Urinary bladder (tissue), 3 donors: ENCODE measurements at regions not wholly inside any gene's neighbourhood (a gene's known extent, or its start where the extent isn't known, plus 50 kb on each side); places are given as distances from the start of the nearest gene placed in this dataset.
A peak's percentile ranks its signal among the peaks of the same experiment; 100 is the strongest.

ENCODE experiments used
- DNase-seq: peaks from one replicate; pipeline ENCODE4 v3.0.0-alpha.2; 2015; ENCODE audit errors: extremely low spot score
- H3K27ac ChIP-seq: one replicate; pipeline ENCODE4 v1.5.1; 2013; ENCODE audit warnings: low read depth, mild to moderate bottlenecking, moderate library complexity
- H3K36me3 ChIP-seq: one replicate; pipeline ENCODE4 v1.6.1; 2013; ENCODE audit warnings: mild to moderate bottlenecking, moderate library complexity; ENCODE audit not compliant: insufficient read depth
- H3K4me1 ChIP-seq: one replicate; pipeline ENCODE4 v1.6.1; 2013; ENCODE audit warnings: mild to moderate bottlenecking, moderate library complexity; ENCODE audit not compliant: insufficient read depth
- H3K4me3 ChIP-seq: one replicate; pipeline ENCODE4 v1.5.1; 2013; ENCODE audit warnings: low read depth, low read length
- WGBS: extraction: QIAGEN DNeasy Blood & Tissue Kit; methylation state at CpG from one replicate; pipeline ENCODE4 v1.1.7; 2013; 5-methylcytosine and 5-hydroxymethylcytosine counted together
- donor health status: healthy with polysubstance abuse.
- donor health status: healthy.

DNA sequence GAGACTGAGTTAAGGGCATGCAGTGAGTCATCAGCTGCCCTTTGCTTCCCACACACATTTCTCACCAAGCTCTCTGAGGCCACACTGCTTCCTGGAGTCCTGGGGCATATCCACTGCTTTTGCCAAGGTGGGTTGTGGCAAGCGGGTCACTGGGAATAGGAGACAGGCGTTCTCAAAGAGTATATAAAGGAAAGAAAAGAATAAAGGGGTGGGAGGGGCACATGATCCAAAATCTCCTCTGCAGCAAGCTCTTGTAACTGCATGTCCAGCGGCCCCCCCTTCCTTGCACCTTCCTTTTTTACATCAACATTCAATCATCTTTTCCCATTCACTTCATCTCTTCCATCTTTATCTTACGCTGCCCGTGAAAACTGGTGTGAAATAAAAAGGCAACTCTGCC lies 259.1 kb upstream of the RPL38 start:
- H3K4me1 ChIP-seq = no peaks in the 10 kb centered on the region
- H3K36me3 ChIP-seq = no peaks in the 10 kb centered on the region
- H3K27ac ChIP-seq = no peak overlapping the region
- 81% methylated on average over 5 of the region's 5 CpGs for WGBS
- no peak overlapping the region for H3K4me3 ChIP-seq
- DNase-seq = no peak

DNA sequence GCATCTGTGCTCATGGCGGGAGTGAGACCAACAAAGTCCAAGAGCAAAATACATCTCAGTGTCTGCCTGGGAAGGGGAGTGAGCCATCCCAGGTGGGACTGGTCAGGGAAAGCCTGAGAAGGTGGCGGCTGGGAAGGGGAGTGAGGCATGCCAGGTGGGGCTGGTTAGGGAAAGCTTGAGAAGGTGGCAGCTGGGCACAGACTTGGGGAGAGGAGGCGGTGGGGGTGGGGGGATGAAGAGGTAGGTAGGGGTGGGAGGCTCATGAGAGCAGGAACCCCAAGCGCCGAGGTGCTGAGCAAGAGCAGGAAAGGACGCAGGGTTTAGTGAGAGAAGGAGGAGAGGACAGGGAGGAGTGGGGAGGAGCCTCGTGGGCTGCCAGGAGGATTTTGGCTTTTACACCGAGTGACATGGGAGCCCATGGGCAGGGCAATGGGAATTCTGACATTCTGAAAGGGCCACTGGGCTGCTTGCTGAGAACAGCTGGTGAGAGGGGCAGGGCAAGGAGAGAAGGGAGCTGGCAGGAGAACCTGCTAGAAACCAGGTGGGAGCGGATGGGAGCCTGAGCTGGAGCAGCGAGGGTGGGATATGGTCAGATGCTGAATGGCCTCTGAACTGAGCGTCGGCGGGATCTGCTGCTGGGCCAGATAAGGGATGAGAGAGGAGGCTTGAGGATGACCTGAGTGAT lies 256.1 kb upstream of the RPL38 start:
- H3K36me3 ChIP-seq = no peaks in the 10 kb centered on the region
- peaks cover 2% of the 10 kb centered on the region for H3K4me1 ChIP-seq
- no peak overlapping the region for H3K27ac ChIP-seq
- no peak for DNase-seq
- WGBS = 85% methylated on average over 13 of the region's 13 CpGs
- H3K4me3 ChIP-seq = no peak overlapping the region

DNA sequence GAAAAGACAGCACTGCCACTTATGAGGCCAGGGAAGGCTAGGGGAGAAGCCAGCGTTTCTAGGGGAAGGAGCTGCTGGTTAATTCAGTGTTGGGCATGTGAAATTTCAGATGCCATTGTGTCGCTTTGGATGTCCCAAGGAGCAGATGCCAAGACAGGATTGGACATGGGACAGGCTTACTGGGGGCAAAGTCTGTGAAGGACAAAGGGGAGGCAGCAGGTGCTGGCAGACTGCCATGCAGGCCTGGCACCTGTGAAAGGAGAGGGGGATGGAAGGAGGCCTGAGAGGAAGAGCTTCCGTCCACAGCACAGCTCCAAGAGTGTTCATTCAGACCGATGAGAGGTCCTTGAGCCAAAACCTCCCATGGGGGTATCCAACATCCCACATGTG lies 255.5 kb upstream of the RPL38 start:
- Histone ChIP-seq H3K4me3 (no peak overlapping the region), H3K27ac (no peak overlapping the region), H3K4me1 (peaks cover 2% of the 10 kb centered on the region), H3K36me3 (no peaks in the 10 kb centered on the region)
- DNase-seq = no peak
- WGBS = 87% methylated on average over 4 of the region's 4 CpGs

DNA sequence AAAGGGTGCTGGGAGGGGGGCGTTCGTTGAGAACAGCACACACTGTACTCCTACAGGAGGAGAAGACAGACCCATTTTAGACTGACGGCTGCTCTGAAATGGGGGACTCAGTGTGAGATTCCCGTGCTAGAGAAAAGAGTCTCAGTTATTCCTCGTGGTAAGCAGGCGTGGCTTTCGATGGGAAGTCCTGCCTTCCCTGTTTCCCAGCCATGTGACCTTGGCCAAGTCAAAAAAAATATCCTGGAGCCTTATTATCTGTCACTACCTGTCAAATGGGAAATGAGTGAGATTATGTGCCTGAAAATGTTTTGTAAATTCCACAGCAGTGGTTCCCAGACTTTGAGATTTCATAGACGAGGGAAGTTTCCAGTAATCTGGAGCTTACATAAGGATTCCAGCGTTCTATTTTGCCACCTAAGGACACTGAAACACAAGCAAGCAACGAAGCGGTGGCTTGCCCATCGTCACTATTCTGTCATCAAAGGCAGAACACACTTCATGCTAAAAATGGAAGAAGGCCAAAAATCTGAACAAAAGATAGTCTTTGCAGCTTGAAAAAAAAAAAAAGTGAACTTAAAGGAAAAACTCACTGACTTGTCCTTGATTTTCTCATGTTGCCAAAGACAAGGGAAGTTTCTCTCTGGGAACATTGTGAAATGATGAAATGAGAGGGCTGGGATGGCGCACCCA lies 253.4 kb upstream of the RPL38 start:
- Histone ChIP-seq H3K4me3 (no peak overlapping the region), H3K27ac (no peak overlapping the region), H3K4me1 (peaks cover 2% of the 10 kb centered on the region), H3K36me3 (no peaks in the 10 kb centered on the region)
- DNase-seq = no peak
- 79% methylated on average over 13 of the region's 13 CpGs for WGBS

DNA sequence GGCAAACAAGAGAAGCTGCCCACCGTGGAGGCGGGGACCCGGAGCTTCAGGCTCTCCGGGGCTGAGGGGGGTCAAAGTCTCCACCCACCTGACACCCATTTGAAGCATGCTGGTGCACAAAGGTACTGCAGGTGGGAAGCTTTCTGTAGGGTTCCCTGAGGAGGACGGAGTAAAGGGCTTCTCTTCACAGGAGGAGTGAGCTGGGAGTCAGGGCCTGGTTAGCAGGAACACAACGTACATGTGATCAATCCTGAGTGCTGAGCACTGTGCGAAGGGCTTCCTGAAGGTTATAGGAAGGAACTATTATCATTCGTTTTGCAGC lies 252.9 kb upstream of the RPL38 start:
- Histone ChIP-seq H3K4me1 (peaks cover 2% of the 10 kb centered on the region), H3K27ac (no peak overlapping the region), H3K36me3 (no peaks in the 10 kb centered on the region), H3K4me3 (no peak overlapping the region)
- WGBS = 82% methylated on average over 8 of the region's 8 CpGs
- DNase-seq = no peak

DNA sequence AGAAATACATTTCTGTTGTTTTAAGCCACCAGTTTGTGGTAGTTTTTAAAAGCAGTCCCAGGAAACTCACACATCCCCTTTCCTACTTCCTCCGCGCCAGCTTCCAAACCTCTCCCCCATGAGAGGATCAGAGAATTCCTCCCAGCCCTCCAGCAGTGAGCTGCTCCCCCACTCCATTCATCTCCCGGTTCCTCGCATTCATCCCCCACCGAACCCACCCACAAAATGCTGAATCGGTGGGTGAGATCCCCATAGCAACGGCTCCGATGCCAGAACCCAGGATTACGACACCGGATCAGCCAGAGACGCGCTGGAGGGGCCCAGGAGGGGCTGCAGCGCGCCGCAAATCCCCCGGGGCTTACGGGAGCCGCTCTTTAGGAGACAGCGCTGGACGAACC lies 251.4 kb upstream of the RPL38 start:
- Histone ChIP-seq H3K27ac (no peak overlapping the region), H3K4me3 (peak overlapping the region; percentile 21), H3K36me3 (no peaks in the 10 kb centered on the region), H3K4me1 (peaks cover 2% of the 10 kb centered on the region)
- peak; percentile 17 for DNase-seq
- WGBS = 11% methylated on average over 20 of the region's 20 CpGs

DNA sequence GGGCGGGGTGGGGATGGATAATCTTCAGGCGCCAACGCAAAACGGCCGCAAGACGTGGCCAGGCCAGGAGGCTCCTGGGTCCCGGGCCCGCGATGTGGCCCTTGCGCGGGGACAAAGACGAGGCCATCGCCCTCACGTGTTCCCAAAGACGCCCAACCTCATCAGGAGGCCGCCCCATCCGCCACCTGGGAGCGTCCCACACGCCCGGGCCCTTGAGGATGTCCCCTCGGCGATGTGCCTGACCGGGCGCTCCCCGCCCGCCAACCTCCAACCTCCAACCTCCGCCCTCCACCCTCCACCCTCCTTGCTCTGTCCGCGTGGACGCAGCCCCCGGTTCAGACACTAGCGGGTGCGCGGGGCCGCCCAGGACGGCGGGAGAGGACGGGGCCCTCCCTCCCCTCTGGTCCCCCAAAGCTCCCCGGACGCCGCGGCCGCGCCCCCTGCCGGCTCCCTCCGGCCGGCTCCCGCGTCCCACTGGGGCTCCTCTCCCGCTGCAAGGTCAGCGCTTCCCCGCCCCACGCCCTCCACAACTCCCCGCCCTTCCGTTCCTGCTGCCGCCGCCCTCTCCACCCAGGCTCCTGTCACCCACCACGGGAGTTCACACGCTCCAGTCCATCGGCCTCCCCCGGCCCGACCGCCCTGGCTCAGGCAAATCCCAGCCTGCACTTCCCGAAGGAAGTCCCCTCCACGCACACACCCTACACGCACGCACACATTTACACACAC lies 250.8 kb upstream of the RPL38 start:
- DNase-seq = no peak
- H3K27ac ChIP-seq = no peak overlapping the region
- 1% methylated on average over 67 of the region's 67 CpGs for WGBS
- H3K4me1 ChIP-seq = peaks cover 2% of the 10 kb centered on the region
- peak overlapping the region; percentile 21 for H3K4me3 ChIP-seq
- no peaks in the 10 kb centered on the region for H3K36me3 ChIP-seq

DNA sequence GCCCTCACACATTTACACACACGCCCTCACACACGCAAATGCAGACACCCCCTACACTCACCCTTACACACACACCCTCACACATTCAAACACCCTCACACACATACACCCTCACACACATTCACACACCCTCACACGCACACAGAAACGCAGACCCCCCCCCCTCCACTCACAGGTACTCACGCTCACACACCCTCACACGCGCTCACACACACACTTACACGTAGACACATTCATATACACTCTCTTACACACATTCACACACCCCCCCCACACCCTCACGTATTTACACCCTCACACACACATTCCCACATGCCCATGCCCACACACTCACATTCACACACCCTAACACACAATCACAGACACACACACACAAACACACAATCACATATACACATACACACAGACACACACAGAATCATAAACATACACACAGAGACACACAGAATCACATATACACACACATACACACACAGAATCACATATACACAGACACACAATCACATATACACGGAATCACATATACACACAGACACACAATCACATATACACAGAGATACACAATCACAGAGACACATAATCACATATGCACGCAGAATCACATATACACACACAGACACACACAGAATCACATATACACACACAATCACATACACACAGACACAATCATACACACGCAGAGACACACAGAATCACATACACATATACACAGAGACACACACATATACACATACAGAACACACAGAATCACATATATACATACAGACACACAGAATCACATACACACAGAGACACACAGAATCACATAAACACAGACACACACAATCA lies 250.1 kb upstream of the RPL38 start:
- no peak for DNase-seq
- 64% methylated on average over 12 of the region's 12 CpGs for WGBS
- Histone ChIP-seq H3K4me1 (peaks cover 2% of the 10 kb centered on the region), H3K36me3 (no peaks in the 10 kb centered on the region), H3K4me3 (no peak overlapping the region), H3K27ac (no peak overlapping the region)

DNA sequence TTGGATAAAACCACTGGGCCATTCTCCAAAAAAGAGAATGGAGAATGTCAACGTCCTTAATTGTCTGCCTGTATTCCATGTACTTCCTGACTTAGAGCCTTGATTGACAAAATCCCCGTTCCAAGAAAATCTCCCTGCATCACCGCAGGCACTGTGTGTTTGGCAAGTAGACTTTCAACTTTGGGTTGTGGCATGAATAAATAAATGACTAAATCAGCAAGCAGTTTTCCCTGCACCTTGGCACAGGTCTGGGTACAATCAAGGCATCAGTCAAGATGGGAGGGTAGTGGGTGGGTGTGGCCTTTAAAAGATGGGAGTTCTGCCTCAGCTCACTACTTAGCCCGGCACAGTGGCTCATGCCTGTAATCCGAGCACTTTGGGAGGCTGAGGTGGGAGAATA lies 248.5 kb upstream of the RPL38 start:
- no peak for DNase-seq
- Histone ChIP-seq H3K4me3 (no peak overlapping the region), H3K27ac (no peak overlapping the region), H3K4me1 (peaks cover 2% of the 10 kb centered on the region), H3K36me3 (no peaks in the 10 kb centered on the region)
- WGBS = 66% methylated on average over 5 of the region's 5 CpGs

DNA sequence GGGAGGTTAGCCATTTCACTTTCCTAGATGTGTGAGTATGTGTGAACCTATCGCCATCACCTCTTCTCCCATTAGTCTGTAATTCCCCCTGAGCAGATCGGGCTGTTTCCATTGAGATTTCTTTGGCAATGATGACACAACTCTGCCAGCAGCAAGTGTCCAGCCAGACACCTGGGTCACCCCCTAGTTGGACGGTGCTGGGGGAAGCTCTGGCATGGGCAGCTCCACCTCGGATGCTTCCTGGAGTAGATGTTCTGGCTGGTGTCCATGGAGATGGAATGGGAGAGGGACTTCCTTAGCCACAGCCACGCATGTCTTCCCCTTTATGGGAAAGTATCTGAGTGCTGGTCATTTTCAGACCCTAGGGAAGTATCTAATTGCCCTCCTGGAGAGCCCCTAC lies 247.9 kb upstream of the RPL38 start:
- Histone ChIP-seq H3K27ac (no peak overlapping the region), H3K4me3 (no peak overlapping the region), H3K4me1 (peaks cover 2% of the 10 kb centered on the region), H3K36me3 (no peaks in the 10 kb centered on the region)
- DNase-seq = no peak
- 70% methylated on average over 5 of the region's 5 CpGs for WGBS

DNA sequence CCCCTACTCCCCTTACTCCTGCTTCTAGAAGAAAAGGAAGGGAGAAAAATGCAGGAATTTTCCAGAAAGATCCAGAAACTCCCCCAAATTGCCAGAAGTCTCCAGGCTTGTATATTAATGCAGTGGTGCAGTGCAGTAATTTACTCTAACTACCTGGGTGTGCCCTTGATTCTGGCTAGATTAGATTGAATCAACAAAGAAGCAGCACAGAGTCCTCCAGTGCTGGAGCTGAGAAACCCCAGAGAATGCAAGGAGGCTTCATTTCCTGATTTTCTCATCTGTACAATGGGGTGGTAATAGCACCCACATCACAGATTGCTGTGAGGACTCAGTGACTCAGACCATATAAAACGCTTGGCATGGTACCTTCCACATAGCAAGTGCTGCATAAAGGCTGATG lies 247.3 kb upstream of the RPL38 start:
- 86% methylated on average over 1 of the region's 1 CpG for WGBS
- no peaks in the 10 kb centered on the region for H3K36me3 ChIP-seq
- no peak for DNase-seq
- peaks cover 2% of the 10 kb centered on the region for H3K4me1 ChIP-seq
- H3K4me3 ChIP-seq = no peak overlapping the region
- H3K27ac ChIP-seq = no peak overlapping the region

DNA sequence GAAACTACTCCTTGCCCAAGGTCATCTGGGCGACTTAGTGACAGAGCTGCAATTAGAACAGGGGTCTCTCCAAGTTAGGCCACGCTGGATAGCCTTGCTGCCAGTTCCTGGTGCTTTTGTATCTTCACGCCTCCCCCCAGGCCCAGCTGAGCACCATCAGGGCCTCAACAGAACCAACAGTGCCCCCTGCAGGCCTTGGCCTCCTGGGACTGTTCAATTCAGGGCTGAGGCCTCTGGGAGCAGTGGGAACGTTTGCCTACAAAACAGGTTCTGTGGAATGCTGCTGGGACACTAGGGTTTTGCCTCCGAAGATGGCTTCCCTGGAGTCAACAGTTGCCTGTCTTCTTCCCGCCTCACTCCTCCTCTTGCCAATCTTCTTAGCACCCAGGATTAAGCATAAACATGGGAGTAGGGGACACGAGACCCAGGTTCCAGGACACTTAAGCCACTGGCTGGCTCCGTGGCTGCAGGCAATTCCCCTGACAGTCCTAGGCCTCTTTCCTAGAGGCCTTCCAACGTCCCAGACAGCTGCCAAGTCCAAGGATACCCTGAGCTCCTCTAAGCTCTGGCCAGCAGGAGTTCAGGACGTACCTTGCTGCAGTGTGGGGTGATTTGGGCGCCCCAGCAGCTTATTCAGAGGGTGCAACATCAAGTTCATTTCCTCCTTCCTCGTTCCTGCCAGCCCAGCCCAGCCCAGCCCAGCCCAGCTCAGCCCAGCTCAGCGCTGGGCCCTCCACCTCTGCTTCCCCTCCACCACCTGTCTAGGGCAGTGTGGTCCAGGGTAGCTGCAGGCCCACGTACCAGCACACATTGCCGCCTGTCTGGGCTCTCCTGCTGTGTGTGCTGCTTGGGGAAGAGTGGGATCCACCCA lies 246.6 kb upstream of the RPL38 start:
- Histone ChIP-seq H3K36me3 (no peaks in the 10 kb centered on the region), H3K4me1 (peaks cover 2% of the 10 kb centered on the region), H3K27ac (no peak overlapping the region), H3K4me3 (no peak overlapping the region)
- 72% methylated on average over 15 of the region's 15 CpGs for WGBS
- DNase-seq = no peak

DNA sequence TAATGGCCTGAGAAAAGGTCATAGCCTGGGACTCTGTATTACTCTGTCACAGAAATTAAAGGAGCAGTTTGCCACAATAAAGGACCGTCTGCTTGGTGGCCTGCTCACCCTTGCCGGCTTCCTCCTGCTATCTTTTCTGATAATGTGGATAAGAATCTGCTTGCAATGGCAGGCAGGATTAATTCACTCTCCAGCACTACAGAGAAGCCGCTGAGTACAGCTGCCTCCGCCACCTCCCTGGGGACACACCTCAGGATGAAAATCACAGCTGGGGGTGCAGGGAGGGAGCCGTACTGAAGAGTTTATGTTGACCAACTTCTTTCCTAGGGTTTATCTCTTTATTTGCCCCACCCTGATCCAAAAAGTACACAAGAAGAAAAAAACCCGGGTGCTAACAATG lies 245.9 kb upstream of the RPL38 start:
- DNase-seq = no peak
- Histone ChIP-seq H3K27ac (no peak overlapping the region), H3K4me3 (no peak overlapping the region), H3K4me1 (no peaks in the 10 kb centered on the region), H3K36me3 (no peaks in the 10 kb centered on the region)
- 42% methylated on average over 6 of the region's 6 CpGs for WGBS
